ENCODE measurements at regions not wholly inside any gene's neighbourhood (a gene's known extent, or its start where the extent isn't known, plus 50 kb on each side); places are given as distances from the start of the nearest gene placed in this dataset.
"Not testable (repeated sequence)": the region's sequence is repeated elsewhere in the genome, so short reads cannot be mapped to it uniquely, and the experiment has no call there.

- H3K36me3 ChIP-seq (ENCODE audit: control insufficient read depth in 2 of 2, insufficient read depth in 2 of 2, low read length in 1 of 2): no peaks in the 10 kb centered on the region
- WGBS, 2 donors: 88 to 90% methylated on average over 1 of the region's 1 CpG
- H3K4me1 ChIP-seq (ENCODE audit: control insufficient read depth in 2 of 2, insufficient read depth in 2 of 2, low read length in 1 of 2): no peaks in the 10 kb centered on the region
- H3K9me3 ChIP-seq (ENCODE audit: control insufficient read depth in 2 of 2, insufficient read depth in 1 of 2, low read depth in 1 of 2, low read length in 1 of 2): no peaks in the 10 kb centered on the region
- no peak overlapping the region for H3K27ac ChIP-seq (ENCODE audit: low read depth in 2 of 2, low read length in 1 of 2)
- H3K4me3 ChIP-seq (ENCODE audit: low read depth in 1 of 2, low read length in 2 of 2): no peak overlapping the region
- no peaks in the 10 kb centered on the region for H3K27me3 ChIP-seq (ENCODE audit: control insufficient read depth in 1 of 2, insufficient read depth in 2 of 2, low read length in 2 of 2)
These were observed 2529.3 kb downstream of the ARAP2 start for GRCh38 chr4:33714971-33715370.

- no peak overlapping the region for H3K27ac ChIP-seq (ENCODE audit: low read depth in 2 of 2, low read length in 1 of 2)
- H3K9me3 ChIP-seq (ENCODE audit: control insufficient read depth in 2 of 2, insufficient read depth in 1 of 2, low read depth in 1 of 2, low read length in 1 of 2): no peaks in the 10 kb centered on the region
- 35 to 51% methylated on average over 4 of the region's 4 CpGs for WGBS, 2 donors
- H3K36me3 ChIP-seq (ENCODE audit: control insufficient read depth in 2 of 2, insufficient read depth in 2 of 2, low read length in 1 of 2): no peaks in the 10 kb centered on the region
- no peaks in the 10 kb centered on the region for H3K4me1 ChIP-seq (ENCODE audit: control insufficient read depth in 2 of 2, insufficient read depth in 2 of 2, low read length in 1 of 2)
- no peaks in the 10 kb centered on the region for H3K27me3 ChIP-seq (ENCODE audit: control insufficient read depth in 1 of 2, insufficient read depth in 2 of 2, low read length in 2 of 2)
- no peak overlapping the region for H3K4me3 ChIP-seq (ENCODE audit: low read depth in 1 of 2, low read length in 2 of 2)
These were observed 2528.4 kb downstream of the ARAP2 start for GRCh38 chr4:33715841-33716395.

- no peak overlapping the region for H3K27ac ChIP-seq (ENCODE audit: low read depth in 2 of 2, low read length in 1 of 2)
- no peaks in the 10 kb centered on the region for H3K27me3 ChIP-seq (ENCODE audit: control insufficient read depth in 1 of 2, insufficient read depth in 2 of 2, low read length in 2 of 2)
- H3K9me3 ChIP-seq (ENCODE audit: control insufficient read depth in 2 of 2, insufficient read depth in 1 of 2, low read depth in 1 of 2, low read length in 1 of 2): no peaks in the 10 kb centered on the region
- H3K4me3 ChIP-seq (ENCODE audit: low read depth in 1 of 2, low read length in 2 of 2): no peak overlapping the region
- no peaks in the 10 kb centered on the region for H3K4me1 ChIP-seq (ENCODE audit: control insufficient read depth in 2 of 2, insufficient read depth in 2 of 2, low read length in 1 of 2)
- H3K36me3 ChIP-seq (ENCODE audit: control insufficient read depth in 2 of 2, insufficient read depth in 2 of 2, low read length in 1 of 2): no peaks in the 10 kb centered on the region
- 75 to 79% methylated on average over 2 of the region's 2 CpGs for WGBS, 2 donors
These were observed 2522.1 kb downstream of the ARAP2 start for GRCh38 chr4:33722254-33722653.

- Histone ChIP-seq H3K27ac (ENCODE audit: low read depth in 2 of 2, low read length in 1 of 2) (no peak overlapping the region), H3K27me3 (ENCODE audit: control insufficient read depth in 1 of 2, insufficient read depth in 2 of 2, low read length in 2 of 2) (no peaks in the 10 kb centered on the region), H3K36me3 (ENCODE audit: control insufficient read depth in 2 of 2, insufficient read depth in 2 of 2, low read length in 1 of 2) (no peaks in the 10 kb centered on the region), H3K4me1 (ENCODE audit: control insufficient read depth in 2 of 2, insufficient read depth in 2 of 2, low read length in 1 of 2) (no peaks in the 10 kb centered on the region), H3K4me3 (ENCODE audit: low read depth in 1 of 2, low read length in 2 of 2) (no peak overlapping the region), H3K9me3 (ENCODE audit: control insufficient read depth in 2 of 2, insufficient read depth in 1 of 2, low read depth in 1 of 2, low read length in 1 of 2) (no peaks in the 10 kb centered on the region)
- 67 to 71% methylated on average over 7 of the region's 7 CpGs for WGBS, 2 donors
These were observed 2521.4 kb downstream of the ARAP2 start for GRCh38 chr4:33722800-33723516.

GRCh38 chr4:33724685-33725084 lies 2519.6 kb downstream of the ARAP2 start:
- H3K27me3 ChIP-seq (ENCODE audit: control insufficient read depth in 1 of 2, insufficient read depth in 2 of 2, low read length in 2 of 2): no peaks in the 10 kb centered on the region
- H3K36me3 ChIP-seq (ENCODE audit: control insufficient read depth in 2 of 2, insufficient read depth in 2 of 2, low read length in 1 of 2): no peaks in the 10 kb centered on the region
- no peak overlapping the region for H3K27ac ChIP-seq (ENCODE audit: low read depth in 2 of 2, low read length in 1 of 2)
- H3K4me3 ChIP-seq (ENCODE audit: low read depth in 1 of 2, low read length in 2 of 2): no peak overlapping the region
- no peaks in the 10 kb centered on the region for H3K4me1 ChIP-seq (ENCODE audit: control insufficient read depth in 2 of 2, insufficient read depth in 2 of 2, low read length in 1 of 2)
- no peaks in the 10 kb centered on the region for H3K9me3 ChIP-seq (ENCODE audit: control insufficient read depth in 2 of 2, insufficient read depth in 1 of 2, low read depth in 1 of 2, low read length in 1 of 2)
- 83 to 89% methylated on average over 3 of the region's 3 CpGs for WGBS, 2 donors

GRCh38 chr4:33725861-33726260 lies 2518.5 kb downstream of the ARAP2 start:
- no peaks in the 10 kb centered on the region for H3K36me3 ChIP-seq (ENCODE audit: control insufficient read depth in 2 of 2, insufficient read depth in 2 of 2, low read length in 1 of 2)
- 65 to 69% methylated on average over 2 of the region's 2 CpGs for WGBS, 2 donors
- no peak overlapping the region for H3K4me3 ChIP-seq (ENCODE audit: low read depth in 1 of 2, low read length in 2 of 2)
- no peaks in the 10 kb centered on the region for H3K27me3 ChIP-seq (ENCODE audit: control insufficient read depth in 1 of 2, insufficient read depth in 2 of 2, low read length in 2 of 2)
- no peak overlapping the region for H3K27ac ChIP-seq (ENCODE audit: low read depth in 2 of 2, low read length in 1 of 2)
- H3K9me3 ChIP-seq (ENCODE audit: control insufficient read depth in 2 of 2, insufficient read depth in 1 of 2, low read depth in 1 of 2, low read length in 1 of 2): no peaks in the 10 kb centered on the region
- H3K4me1 ChIP-seq (ENCODE audit: control insufficient read depth in 2 of 2, insufficient read depth in 2 of 2, low read length in 1 of 2): no peaks in the 10 kb centered on the region

- 60 to 62% methylated on average over 2 of the region's 2 CpGs for WGBS, 2 donors
- Histone ChIP-seq H3K4me1 (ENCODE audit: control insufficient read depth in 2 of 2, insufficient read depth in 2 of 2, low read length in 1 of 2) (no peaks in the 10 kb centered on the region), H3K36me3 (ENCODE audit: control insufficient read depth in 2 of 2, insufficient read depth in 2 of 2, low read length in 1 of 2) (no peaks in the 10 kb centered on the region), H3K27ac (ENCODE audit: low read depth in 2 of 2, low read length in 1 of 2) (no peak overlapping the region), H3K9me3 (ENCODE audit: control insufficient read depth in 2 of 2, insufficient read depth in 1 of 2, low read depth in 1 of 2, low read length in 1 of 2) (peaks cover 0 to 2% of the 10 kb centered on the region in 2 donors), H3K27me3 (ENCODE audit: control insufficient read depth in 1 of 2, insufficient read depth in 2 of 2, low read length in 2 of 2) (no peaks in the 10 kb centered on the region), H3K4me3 (ENCODE audit: low read depth in 1 of 2, low read length in 2 of 2) (no peak overlapping the region)
These were observed 2506.6 kb downstream of the ARAP2 start for GRCh38 chr4:33737726-33738125.

GRCh38 chr4:33739884-33740632 lies 2504.3 kb downstream of the ARAP2 start:
- peaks cover 0 to 3% of the 10 kb centered on the region in 2 donors for H3K9me3 ChIP-seq (ENCODE audit: control insufficient read depth in 2 of 2, insufficient read depth in 1 of 2, low read depth in 1 of 2, low read length in 1 of 2)
- H3K36me3 ChIP-seq (ENCODE audit: control insufficient read depth in 2 of 2, insufficient read depth in 2 of 2, low read length in 1 of 2): no peaks in the 10 kb centered on the region
- H3K4me3 ChIP-seq (ENCODE audit: low read depth in 1 of 2, low read length in 2 of 2): no peak overlapping the region
- H3K27me3 ChIP-seq (ENCODE audit: control insufficient read depth in 1 of 2, insufficient read depth in 2 of 2, low read length in 2 of 2): no peaks in the 10 kb centered on the region
- no peaks in the 10 kb centered on the region for H3K4me1 ChIP-seq (ENCODE audit: control insufficient read depth in 2 of 2, insufficient read depth in 2 of 2, low read length in 1 of 2)
- H3K27ac ChIP-seq (ENCODE audit: low read depth in 2 of 2, low read length in 1 of 2): no peak overlapping the region
- 77 to 78% methylated on average over 10 of the region's 10 CpGs for WGBS, 2 donors

- WGBS, 2 donors: 55 to 65% methylated on average over 5 of the region's 5 CpGs
- H3K36me3 ChIP-seq (ENCODE audit: control insufficient read depth in 2 of 2, insufficient read depth in 2 of 2, low read length in 1 of 2): not testable (repeated sequence)
These were observed 2503.4 kb downstream of the ARAP2 start for GRCh38 chr4:33740871-33741270.

More at GRCh38 chr4:33740871-33741270, 2503.4 kb downstream of the ARAP2 start:
- not testable (repeated sequence) for H3K27me3 ChIP-seq (ENCODE audit: control insufficient read depth in 1 of 2, insufficient read depth in 2 of 2, low read length in 2 of 2); H3K4me1 ChIP-seq (ENCODE audit: control insufficient read depth in 2 of 2, insufficient read depth in 2 of 2, low read length in 1 of 2); H3K27ac ChIP-seq (ENCODE audit: low read depth in 2 of 2, low read length in 1 of 2); H3K9me3 ChIP-seq (ENCODE audit: control insufficient read depth in 2 of 2, insufficient read depth in 1 of 2, low read depth in 1 of 2, low read length in 1 of 2); H3K4me3 ChIP-seq (ENCODE audit: low read depth in 1 of 2, low read length in 2 of 2)

Measured in esophagus (tissue), 2 donors.